22Rv1 (cell line): ENCODE measurements at regions not wholly inside any gene's neighbourhood (a gene's known extent, or its start where the extent isn't known, plus 50 kb on each side); places are given as distances from the start of the nearest gene placed in this dataset.

Source experiments
- CTCF ChIP-seq: fragments of 450-650 bp; IDR thresholded peaks from 2 replicates; pipeline ENCODE4 v1.5.1; 2017; ENCODE audit warnings: mild to moderate bottlenecking
- ZFX ChIP-seq: fragments of 450-650 bp; IDR thresholded peaks from 2 replicates; pipeline ENCODE4 v1.6.1; 2017; ENCODE audit warnings: antibody characterized with exemption, borderline replicate concordance

- no peak for TF ChIP-seq CTCF
- TF ChIP-seq ZFX, result no peak
Observed at GRCh38 chr2:49831698-49832367, 677.5 kb upstream of the FSHR start.
